CD4-positive, alpha-beta T cell (primary cell): ENCODE measurements at regions not wholly inside any gene's neighbourhood (a gene's known extent, or its start where the extent isn't known, plus 50 kb on each side); places are given as distances from the start of the nearest gene placed in this dataset.
"Not testable (repeated sequence)": the region's sequence is repeated elsewhere in the genome, so short reads cannot be mapped to it uniquely, and the experiment has no call there.

Source experiments
- ATAC-seq: fragments of 200-7000 bp; cut with Tn5 transposase; one replicate; pipeline ENCODE4 v1.10.0; 2022; ENCODE audit warnings: mild to moderate bottlenecking; ENCODE audit not compliant: poor library complexity
- CTCF ChIA-PET: fragments of 350-600 bp; sonication (Branson Sonifier 250); formaldehyde crosslinking; loops from one replicate; lab custom pipeline; 2021; ENCODE audit warnings: antibody characterized with exemption, inconsistent platforms; lab: Charles Lee
- POLR2A ChIA-PET: fragments of 350-600 bp; sonication (Branson Sonifier 250); formaldehyde crosslinking; loops from one replicate; lab custom pipeline; 2021; ENCODE audit warnings: antibody characterized with exemption, inconsistent platforms; lab: Charles Lee
- DNase-seq, 14 experiments: peaks; one replicate each; pipeline ENCODE4 v3.0.0-alpha.2; 2013 to 2020; ENCODE audit warnings: mixed read lengths in 2 of 14
- H3K27ac ChIP-seq, 2 donors: one replicate each; pipeline versions ENCODE4 v1.5.1 to v1.7.0; 2013; ENCODE audit warnings: low read length in 2 of 2, low read depth in 1 of 2, mild to moderate bottlenecking in 1 of 2
- H3K27me3 ChIP-seq, 2 experiments: 1 replicate in 1 of 2; 2 replicates in 1 of 2; pipeline versions ENCODE4 v1.6.1 to v1.7.0; 2013; ENCODE audit warnings: low read length in 2 of 2, control low read depth in 1 of 2, mild to moderate bottlenecking in 1 of 2, moderate library complexity in 1 of 2; ENCODE audit not compliant: insufficient read depth in 2 of 2, control insufficient read depth in 1 of 2
- H3K36me3 ChIP-seq: one replicate; pipeline ENCODE4 v1.6.1; 2013; ENCODE audit warnings: low read length, control low read depth; ENCODE audit not compliant: insufficient read depth
- H3K4me1 ChIP-seq: one replicate; pipeline ENCODE4 v1.6.1; 2013; ENCODE audit warnings: low read length, control low read depth; ENCODE audit not compliant: insufficient read depth
- H3K4me3 ChIP-seq: one replicate; pipeline ENCODE4 v1.5.1; 2013; ENCODE audit warnings: mild to moderate bottlenecking, low read length, moderate library complexity
- H3K9me3 ChIP-seq, 2 experiments: 1 replicate in 1 of 2; 2 replicates in 1 of 2; pipeline versions ENCODE4 v1.6.1 to v1.7.0; 2013; ENCODE audit warnings: low read length in 2 of 2, mild to moderate bottlenecking in 2 of 2, control low read depth in 1 of 2, moderate library complexity in 1 of 2; ENCODE audit not compliant: control insufficient read depth in 1 of 2, insufficient read depth in 1 of 2
- H3K27ac Mint-ChIP-seq: one replicate; pipeline ENCODE4 v1.8.0; 2020; ENCODE audit warnings: mixed read lengths
- H3K27me3 Mint-ChIP-seq: one replicate; pipeline ENCODE4 v1.8.0; 2021; ENCODE audit warnings: mixed read lengths
- H3K36me3 Mint-ChIP-seq: one replicate; pipeline ENCODE4 v1.8.0; 2021; ENCODE audit warnings: low read depth, mixed read lengths
- H3K4me1 Mint-ChIP-seq: one replicate; pipeline ENCODE4 v1.8.0; 2021; ENCODE audit warnings: low read depth, mixed read lengths
- H3K4me3 Mint-ChIP-seq: one replicate; pipeline ENCODE4 v1.8.0; 2020; ENCODE audit warnings: mild to moderate bottlenecking, mixed read lengths
- H3K9me3 Mint-ChIP-seq: one replicate; pipeline ENCODE4 v1.8.0; 2020; ENCODE audit warnings: mixed read lengths
- CTCF ChIP-seq: fragments of 200-600 bp; IDR thresholded peaks from one replicate; pipeline ENCODE4 v1.8.0; 2022; ENCODE audit warnings: antibody characterized with exemption, mild to moderate bottlenecking
- intact Hi-C, 2 experiments: fragments of 100-400 bp; cut with DNase I in 1 of 2; cut with micrococcal nuclease in 1 of 2; formaldehyde crosslinking; loops; one replicate each; pipeline versions ENCODE4 v1.15.1 to v1.9.0; 2023 to 2025; cut with DNase I, micrococcal nuclease

- intact Hi-C loops: no loop called here
- no peaks in the 10 kb centered on the region for H3K4me1 ChIP-seq
- ATAC-seq (no peak), DNase-seq (no peak)
- H3K36me3 Mint-ChIP-seq: no peaks in the 10 kb centered on the region
- no peak overlapping the region for H3K27ac ChIP-seq
- no peak overlapping the region for H3K4me3 Mint-ChIP-seq
- H3K27me3 ChIP-seq: no peaks in the 10 kb centered on the region
- no peaks in the 10 kb centered on the region for H3K36me3 ChIP-seq
- no peak overlapping the region for H3K27ac Mint-ChIP-seq
- H3K4me3 ChIP-seq: no peak overlapping the region
- H3K4me1 Mint-ChIP-seq: no peaks in the 10 kb centered on the region
- ChIA-PET CTCF (no interaction called here), POLR2A (no interaction called here)
- no peak for TF ChIP-seq CTCF
- no peaks in the 10 kb centered on the region for H3K27me3 Mint-ChIP-seq
- H3K9me3 Mint-ChIP-seq: no peaks in the 10 kb centered on the region
- no peaks in the 10 kb centered on the region for H3K9me3 ChIP-seq
Observed at GRCh38 chr5:86232246-86232645, 385.5 kb upstream of the COX7C start.

- no peaks in the 10 kb centered on the region for H3K4me1 Mint-ChIP-seq
- DNase-seq (no peak), ATAC-seq (no peak)
- no peaks in the 10 kb centered on the region for H3K4me1 ChIP-seq
- no peak overlapping the region for H3K4me3 ChIP-seq
- no peaks in the 10 kb centered on the region for H3K36me3 ChIP-seq
- intact Hi-C loops: no loop called here
- no peak for TF ChIP-seq CTCF
- peaks cover 0 to 9% of the 10 kb centered on the region in 2 experiments for H3K9me3 ChIP-seq
- POLR2A ChIA-PET: no interaction called here
- no peaks in the 10 kb centered on the region for H3K27me3 Mint-ChIP-seq
- H3K27me3 ChIP-seq: no peaks in the 10 kb centered on the region
- no peak overlapping the region for H3K4me3 Mint-ChIP-seq
- CTCF ChIA-PET: no interaction called here
- H3K27ac Mint-ChIP-seq: no peak overlapping the region
- no peaks in the 10 kb centered on the region for H3K36me3 Mint-ChIP-seq
- H3K27ac ChIP-seq: no peak overlapping the region
- H3K9me3 Mint-ChIP-seq: no peaks in the 10 kb centered on the region
Observed at GRCh38 chr5:86244153-86244552, 373.6 kb upstream of the COX7C start.

GRCh38 chr5:86257871-86258270, 359.9 kb upstream of the COX7C start:
- ChIA-PET POLR2A (no interaction called here), CTCF (no interaction called here)
- Mint-ChIP-seq H3K36me3 (no peaks in the 10 kb centered on the region), H3K4me1 (no peaks in the 10 kb centered on the region), H3K4me3 (no peak overlapping the region), H3K27ac (no peak overlapping the region), H3K9me3 (peaks cover 2% of the 10 kb centered on the region), H3K27me3 (no peaks in the 10 kb centered on the region)
- Histone ChIP-seq H3K36me3 (no peaks in the 10 kb centered on the region), H3K27ac (no peak overlapping the region), H3K27me3 (no peaks in the 10 kb centered on the region), H3K4me1 (no peaks in the 10 kb centered on the region), H3K4me3 (no peak overlapping the region), H3K9me3 (no peaks in the 10 kb centered on the region)
- intact Hi-C loops: no loop called here
- DNase-seq: no peak
- TF ChIP-seq CTCF: no peak
- ATAC-seq: no peak

- H3K36me3 ChIP-seq, intact Hi-C loops, H3K27ac ChIP-seq, H3K27me3 ChIP-seq, H3K4me1 Mint-ChIP-seq, H3K4me3 ChIP-seq, H3K36me3 Mint-ChIP-seq, H3K27me3 Mint-ChIP-seq, DNase-seq, H3K27ac Mint-ChIP-seq, POLR2A ChIA-PET, H3K4me3 Mint-ChIP-seq, H3K9me3 ChIP-seq, ATAC-seq, H3K9me3 Mint-ChIP-seq, H3K4me1 ChIP-seq, CTCF ChIA-PET: not testable (repeated sequence)
Observed at GRCh38 chr5:86284400-86285190, 333.1 kb upstream of the COX7C start.

- H3K27me3 Mint-ChIP-seq, H3K36me3 Mint-ChIP-seq, H3K27ac ChIP-seq, H3K4me3 Mint-ChIP-seq, H3K4me1 ChIP-seq, DNase-seq, H3K9me3 ChIP-seq, ATAC-seq, H3K27me3 ChIP-seq, H3K36me3 ChIP-seq, H3K4me1 Mint-ChIP-seq, H3K27ac Mint-ChIP-seq, POLR2A ChIA-PET, intact Hi-C loops, H3K9me3 Mint-ChIP-seq, H3K4me3 ChIP-seq, CTCF ChIA-PET: not testable (repeated sequence)
Observed at GRCh38 chr5:86287437-86287836, 330.3 kb upstream of the COX7C start.
